COLO668 (cell line): ENCODE measurements at regions not wholly inside any gene's neighbourhood (a gene's known extent, or its start where the extent isn't known, plus 50 kb on each side); places are given as distances from the start of the nearest gene placed in this dataset.

Experiments used
- DNase-seq: peaks from one replicate; lab custom pipeline; 2025; ENCODE audit not compliant: unreplicated experiment; lab: John Stamatoyannopoulos, UW

GRCh38 chr11:11016943-11017342, 159.1 kb upstream of the ZBED5 start:
- no peak for DNase-seq

GRCh38 chr11:11016068-11016467, 158.2 kb upstream of the ZBED5 start:
- no peak for DNase-seq

- DNase-seq, result no peak
Measured at GRCh38 chr11:11011617-11012016, 153.8 kb upstream of the ZBED5 start.

- no peak for DNase-seq
Measured at GRCh38 chr11:11010624-11011127, 152.8 kb upstream of the ZBED5 start.

GRCh38 chr11:11009179-11009578, 151.3 kb upstream of the ZBED5 start:
- DNase-seq, result no peak

GRCh38 chr11:11004069-11004468, 146.2 kb upstream of the ZBED5 start:
- DNase-seq, result no peak

GRCh38 chr11:11003226-11003625, 145.4 kb upstream of the ZBED5 start:
- DNase-seq, result no peak

GRCh38 chr11:11000579-11001283, 142.9 kb upstream of the ZBED5 start:
- no peak for DNase-seq

- no peak for DNase-seq
Measured at GRCh38 chr11:10998674-10999073, 140.8 kb upstream of the ZBED5 start.

GRCh38 chr11:10996678-10997077, 138.8 kb upstream of the ZBED5 start:
- no peak for DNase-seq

- DNase-seq, result no peak
Measured at GRCh38 chr11:10993640-10994039, 135.8 kb upstream of the ZBED5 start.

- DNase-seq, result no peak
Measured at GRCh38 chr11:10993186-10993585, 135.3 kb upstream of the ZBED5 start.

GRCh38 chr11:10991393-10991792, 133.5 kb upstream of the ZBED5 start:
- no peak for DNase-seq

GRCh38 chr11:10990637-10991193, 132.9 kb upstream of the ZBED5 start:
- no peak for DNase-seq

GRCh38 chr11:10990160-10990559, 132.3 kb upstream of the ZBED5 start:
- no peak for DNase-seq

- no peak for DNase-seq
Measured at GRCh38 chr11:10986006-10986405, 128.2 kb upstream of the ZBED5 start.

GRCh38 chr11:10984742-10985141, 126.9 kb upstream of the ZBED5 start:
- DNase-seq, result no peak

GRCh38 chr11:10984250-10984649, 126.4 kb upstream of the ZBED5 start:
- DNase-seq, result no peak

GRCh38 chr11:10982704-10983510, 125.1 kb upstream of the ZBED5 start:
- no peak for DNase-seq

- no peak for DNase-seq
Measured at GRCh38 chr11:10979529-10979928, 121.7 kb upstream of the ZBED5 start.

GRCh38 chr11:10978198-10978597, 120.3 kb upstream of the ZBED5 start:
- no peak for DNase-seq

- DNase-seq, result no peak
Measured at GRCh38 chr11:10975287-10975721, 117.5 kb upstream of the ZBED5 start.
